ENCODE measurements at regions not wholly inside any gene's neighbourhood (a gene's known extent, or its start where the extent isn't known, plus 50 kb on each side); places are given as distances from the start of the nearest gene placed in this dataset.

DNA sequence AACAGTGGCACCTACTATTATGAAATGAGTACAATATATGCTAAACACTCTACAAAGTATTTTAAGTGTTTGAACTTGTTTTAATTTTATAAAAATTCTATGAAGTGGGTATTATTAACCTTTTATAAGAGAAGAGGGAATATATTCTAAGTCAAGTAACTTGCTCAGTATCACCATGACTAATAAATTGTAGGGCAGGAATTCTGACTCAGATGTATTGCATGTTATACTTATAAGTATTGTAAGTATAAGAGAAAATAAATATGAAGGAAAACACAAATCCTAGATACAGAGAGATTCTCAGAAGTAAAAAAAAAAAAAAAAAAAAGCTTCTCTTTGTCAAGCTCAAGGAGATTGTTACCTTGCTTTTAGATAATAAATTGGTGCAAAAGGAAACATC is 893.2 kb downstream of the SLC16A7 start:
- H3K9me2 ChIP-seq (ENCODE audit: insufficient read depth, low read length) = no peaks in the 10 kb centered on the region
- no peaks in the 10 kb centered on the region for H3K9me3 ChIP-seq (ENCODE audit: low read length)
- TF ChIP-seq EP300 (conservative IDR thresholded peaks at IDR 0.05; ENCODE audit: poor library complexity, severe bottlenecking) (no peak), POLR2AphosphoS5 (IDR thresholded peaks at IDR 0.05) (no peak), TAF1 (IDR thresholded peaks at IDR 0.05; ENCODE audit: low read depth) (no peak), MXI1 (conservative IDR thresholded peaks at IDR 0.05; ENCODE audit: poor library complexity, severe bottlenecking) (no peak), EZH2 (IDR thresholded peaks at IDR 0.05; ENCODE audit: borderline replicate concordance, insufficient read depth, low read length, poor library complexity, severe bottlenecking) (no peak), SMC3 (conservative IDR thresholded peaks at IDR 0.05; ENCODE audit: poor library complexity) (no peak), RAD21 (conservative IDR thresholded peaks at IDR 0.05) (no peak)
- TF ChIP-seq, protein P1, sequence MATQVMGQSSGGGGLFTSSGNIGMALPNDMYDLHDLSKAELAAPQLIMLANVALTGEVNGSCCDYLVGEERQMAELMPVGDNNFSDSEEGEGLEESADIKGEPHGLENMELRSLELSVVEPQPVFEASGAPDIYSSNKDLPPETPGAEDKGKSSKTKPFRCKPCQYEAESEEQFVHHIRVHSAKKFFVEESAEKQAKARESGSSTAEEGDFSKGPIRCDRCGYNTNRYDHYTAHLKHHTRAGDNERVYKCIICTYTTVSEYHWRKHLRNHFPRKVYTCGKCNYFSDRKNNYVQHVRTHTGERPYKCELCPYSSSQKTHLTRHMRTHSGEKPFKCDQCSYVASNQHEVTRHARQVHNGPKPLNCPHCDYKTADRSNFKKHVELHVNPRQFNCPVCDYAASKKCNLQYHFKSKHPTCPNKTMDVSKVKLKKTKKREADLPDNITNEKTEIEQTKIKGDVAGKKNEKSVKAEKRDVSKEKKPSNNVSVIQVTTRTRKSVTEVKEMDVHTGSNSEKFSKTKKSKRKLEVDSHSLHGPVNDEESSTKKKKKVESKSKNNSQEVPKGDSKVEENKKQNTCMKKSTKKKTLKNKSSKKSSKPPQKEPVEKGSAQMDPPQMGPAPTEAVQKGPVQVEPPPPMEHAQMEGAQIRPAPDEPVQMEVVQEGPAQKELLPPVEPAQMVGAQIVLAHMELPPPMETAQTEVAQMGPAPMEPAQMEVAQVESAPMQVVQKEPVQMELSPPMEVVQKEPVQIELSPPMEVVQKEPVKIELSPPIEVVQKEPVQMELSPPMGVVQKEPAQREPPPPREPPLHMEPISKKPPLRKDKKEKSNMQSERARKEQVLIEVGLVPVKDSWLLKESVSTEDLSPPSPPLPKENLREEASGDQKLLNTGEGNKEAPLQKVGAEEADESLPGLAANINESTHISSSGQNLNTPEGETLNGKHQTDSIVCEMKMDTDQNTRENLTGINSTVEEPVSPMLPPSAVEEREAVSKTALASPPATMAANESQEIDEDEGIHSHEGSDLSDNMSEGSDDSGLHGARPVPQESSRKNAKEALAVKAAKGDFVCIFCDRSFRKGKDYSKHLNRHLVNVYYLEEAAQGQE (IDR thresholded peaks at IDR 0.05; ENCODE audit: borderline replicate concordance) = no peak
- TF ChIP-seq, protein P2, sequence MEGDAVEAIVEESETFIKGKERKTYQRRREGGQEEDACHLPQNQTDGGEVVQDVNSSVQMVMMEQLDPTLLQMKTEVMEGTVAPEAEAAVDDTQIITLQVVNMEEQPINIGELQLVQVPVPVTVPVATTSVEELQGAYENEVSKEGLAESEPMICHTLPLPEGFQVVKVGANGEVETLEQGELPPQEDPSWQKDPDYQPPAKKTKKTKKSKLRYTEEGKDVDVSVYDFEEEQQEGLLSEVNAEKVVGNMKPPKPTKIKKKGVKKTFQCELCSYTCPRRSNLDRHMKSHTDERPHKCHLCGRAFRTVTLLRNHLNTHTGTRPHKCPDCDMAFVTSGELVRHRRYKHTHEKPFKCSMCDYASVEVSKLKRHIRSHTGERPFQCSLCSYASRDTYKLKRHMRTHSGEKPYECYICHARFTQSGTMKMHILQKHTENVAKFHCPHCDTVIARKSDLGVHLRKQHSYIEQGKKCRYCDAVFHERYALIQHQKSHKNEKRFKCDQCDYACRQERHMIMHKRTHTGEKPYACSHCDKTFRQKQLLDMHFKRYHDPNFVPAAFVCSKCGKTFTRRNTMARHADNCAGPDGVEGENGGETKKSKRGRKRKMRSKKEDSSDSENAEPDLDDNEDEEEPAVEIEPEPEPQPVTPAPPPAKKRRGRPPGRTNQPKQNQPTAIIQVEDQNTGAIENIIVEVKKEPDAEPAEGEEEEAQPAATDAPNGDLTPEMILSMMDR (IDR thresholded peaks at IDR 0.05; ENCODE audit: poor library complexity, severe bottlenecking) = no peak
- no peak overlapping the region for H3K9ac ChIP-seq (ENCODE audit: low read length)
- no peaks in the 10 kb centered on the region for H3F3A ChIP-seq (ENCODE audit: insufficient read depth, low read length, poor library complexity, severe bottlenecking)
- no peak overlapping the region for H3K4me2 ChIP-seq (ENCODE audit: low read length)
- no peaks in the 10 kb centered on the region for H4K20me1 ChIP-seq (ENCODE audit: insufficient read depth)
- no peak overlapping the region for H3K4me3 ChIP-seq (ENCODE audit: low read length)
- H3K27ac ChIP-seq (ENCODE audit: low read length) = no peak overlapping the region
- no peaks in the 10 kb centered on the region for H3K79me2 ChIP-seq (replicated peaks; ENCODE audit: insufficient read depth, low read length)
- no peak overlapping the region for H2AFZ ChIP-seq (ENCODE audit: low read depth, low read length)
- H3K36me3 ChIP-seq (ENCODE audit: insufficient read depth, low read length) = no peaks in the 10 kb centered on the region
- H3K27me3 ChIP-seq (ENCODE audit: insufficient read depth, low read depth, low read length) = no peaks in the 10 kb centered on the region

DNA sequence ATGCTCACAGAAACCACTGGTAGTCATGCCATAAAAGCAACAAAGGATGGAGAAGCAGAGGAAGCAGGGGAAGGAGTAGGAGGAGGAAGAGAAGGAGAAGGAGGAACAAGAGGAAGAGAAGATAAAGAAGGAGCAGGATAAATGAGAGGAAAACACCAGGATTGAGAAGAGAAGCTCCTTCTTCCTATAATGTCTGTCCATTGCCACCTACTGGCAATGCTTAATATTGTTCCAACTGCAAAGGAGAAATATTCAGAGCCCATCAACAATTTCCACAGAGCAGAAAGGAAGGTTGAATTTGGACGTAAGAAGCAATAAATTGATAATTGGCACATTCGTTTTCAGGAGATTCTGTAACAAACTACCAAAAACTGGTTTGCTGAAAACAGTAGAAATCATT is 898.4 kb downstream of the SLC16A7 start:
- no peak overlapping the region for H2AFZ ChIP-seq (ENCODE audit: low read depth, low read length)
- H3K4me2 ChIP-seq (ENCODE audit: low read length) = no peak overlapping the region
- H3K27ac ChIP-seq (ENCODE audit: low read length) = no peak overlapping the region
- no peaks in the 10 kb centered on the region for H3K79me2 ChIP-seq (replicated peaks; ENCODE audit: insufficient read depth, low read length)
- no peaks in the 10 kb centered on the region for H3F3A ChIP-seq (ENCODE audit: insufficient read depth, low read length, poor library complexity, severe bottlenecking)
- no peaks in the 10 kb centered on the region for H3K27me3 ChIP-seq (ENCODE audit: insufficient read depth, low read depth, low read length)
- no peaks in the 10 kb centered on the region for H4K20me1 ChIP-seq (ENCODE audit: insufficient read depth)
- TF ChIP-seq RAD21 (conservative IDR thresholded peaks at IDR 0.05) = peak; percentile 80
- peak; percentile 80 for TF ChIP-seq SMC3 (conservative IDR thresholded peaks at IDR 0.05; ENCODE audit: poor library complexity)
- TF ChIP-seq, protein P2 (IDR thresholded peaks at IDR 0.05; ENCODE audit: poor library complexity, severe bottlenecking) = peak; percentile 80
- TF ChIP-seq, protein P1 (IDR thresholded peaks at IDR 0.05; ENCODE audit: borderline replicate concordance) = no peak
- no peaks in the 10 kb centered on the region for H3K9me2 ChIP-seq (ENCODE audit: insufficient read depth, low read length)
- H3K4me3 ChIP-seq (ENCODE audit: low read length) = no peak overlapping the region
- no peak overlapping the region for H3K9ac ChIP-seq (ENCODE audit: low read length)
- no peaks in the 10 kb centered on the region for H3K36me3 ChIP-seq (ENCODE audit: insufficient read depth, low read length)
- no peaks in the 10 kb centered on the region for H3K9me3 ChIP-seq (ENCODE audit: low read length)

Data from neural cell (in vitro differentiated cells).